Astrocyte (in vitro differentiated cells and primary cell): ENCODE measurements at regions not wholly inside any gene's neighbourhood (a gene's known extent, or its start where the extent isn't known, plus 50 kb on each side); places are given as distances from the start of the nearest gene placed in this dataset.

Experiments
- CTCF ChIP-seq: IDR thresholded peaks from 2 replicates; pipeline ENCODE4 v1.5.1; 2011; ENCODE audit warnings: low read depth, mild to moderate bottlenecking, inconsistent platforms, low read length, moderate library complexity; ENCODE audit not compliant: insufficient read depth
- EZH2 ChIP-seq: IDR thresholded peaks from 2 replicates; pipeline ENCODE4 v1.6.1; 2012; ENCODE audit warnings: mild to moderate bottlenecking, low read length, inconsistent platforms; ENCODE audit not compliant: insufficient read depth

DNA sequence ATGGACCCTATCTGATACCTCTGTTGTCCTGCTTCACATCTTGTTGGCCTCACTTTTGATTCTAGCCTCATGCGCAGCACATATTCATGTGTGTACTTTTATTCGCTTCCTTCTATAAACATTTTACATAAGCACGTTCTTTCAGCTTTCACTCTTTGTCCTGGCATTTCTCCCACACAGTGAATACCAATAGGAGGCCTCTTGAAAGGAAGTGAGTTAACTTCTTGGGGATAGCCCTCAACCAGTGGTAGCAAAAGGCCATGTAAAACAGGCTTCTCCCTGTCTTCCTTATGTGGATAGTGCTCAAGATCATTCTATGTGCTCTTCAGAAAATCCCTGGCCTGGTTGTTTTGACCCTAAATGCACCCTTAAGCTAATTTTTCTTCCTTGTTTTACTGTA, 633.9 kb upstream of the MBL2 start:
- no peak for TF ChIP-seq CTCF
- TF ChIP-seq EZH2 = no peak
